GM12892 (cell line): ENCODE measurements at regions not wholly inside any gene's neighbourhood (a gene's known extent, or its start where the extent isn't known, plus 50 kb on each side); places are given as distances from the start of the nearest gene placed in this dataset.

Source experiments
- DNase-seq: peaks from one replicate; pipeline ENCODE4 v3.0.0; 2011; ENCODE audit not compliant: insufficient read length
- FAIRE-seq: peaks from 2 replicates; lab custom pipeline; 2011; peaks lifted over from hg19 to GRCh38; lab: Jason Lieb, UNC
- POLR2A ChIP-seq: IDR thresholded peaks from 2 replicates; pipeline ENCODE4 v1.6.1; 2011; ENCODE audit warnings: low read depth, low read length, control low read depth
- POLR2AphosphoS5 ChIP-seq: IDR thresholded peaks from 2 replicates; pipeline ENCODE4 v1.6.1; 2011; ENCODE audit warnings: low read depth, low read length, control low read depth
- TAF1 ChIP-seq: IDR thresholded peaks from 2 replicates; pipeline ENCODE4 v1.6.1; 2011; ENCODE audit warnings: low read depth, mild to moderate bottlenecking, control low read depth, low read length, borderline replicate concordance

DNA sequence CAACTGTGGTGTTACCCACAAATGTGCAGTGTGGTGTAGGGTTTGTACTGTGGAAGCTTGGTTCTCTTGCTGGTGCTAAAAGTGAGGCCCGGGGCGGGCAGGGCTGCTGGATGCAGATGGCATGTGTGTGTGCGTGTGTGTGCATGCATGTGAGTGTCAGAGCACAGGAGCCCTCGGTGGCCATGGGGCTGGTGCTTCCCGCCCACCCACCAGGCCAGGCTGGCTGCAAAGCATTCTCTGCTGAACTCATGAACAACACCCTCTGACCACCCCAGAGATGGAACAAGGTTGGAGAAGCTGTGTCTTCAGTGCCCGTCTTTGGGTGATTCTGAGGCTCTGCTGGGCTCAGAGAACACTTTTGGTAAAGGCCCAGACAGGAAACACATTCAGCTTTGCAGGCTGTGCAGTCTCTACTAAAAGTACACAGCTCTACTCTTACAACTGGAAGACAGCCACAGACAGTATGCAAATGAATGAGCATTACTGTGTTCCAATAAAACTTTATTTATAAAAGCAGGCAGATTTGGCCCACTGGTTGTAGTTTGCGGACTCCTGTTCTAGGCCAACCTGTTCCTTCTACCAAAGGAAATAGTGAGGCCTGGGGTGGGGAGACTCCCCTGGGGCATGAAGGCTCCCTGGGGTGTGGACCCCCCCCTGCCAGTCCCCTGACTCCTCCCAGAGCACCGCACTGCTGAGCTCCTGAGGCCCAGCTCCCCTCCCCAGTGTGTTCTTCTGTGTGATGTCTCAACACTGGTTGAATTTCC, 225.3 kb upstream of the HDAC4 start:
- FAIRE-seq (no peak), DNase-seq (no peak)
- TF ChIP-seq POLR2AphosphoS5 (no peak), TAF1 (no peak), POLR2A (no peak)

- DNase-seq = no peak
Observed at GRCh38 chr2:239625156-239625845, 224.5 kb upstream of the HDAC4 start.

GRCh38 chr2:239621611-239622010, 220.8 kb upstream of the HDAC4 start:
- no peak for TF ChIP-seq TAF1
- TF ChIP-seq POLR2A = no peak
- no peak for TF ChIP-seq POLR2AphosphoS5
- DNase-seq = no peak
- no peak for FAIRE-seq

More at GRCh38 chr2:239625156-239625845, 224.5 kb upstream of the HDAC4 start:
- FAIRE-seq = no peak
- TF ChIP-seq POLR2AphosphoS5 = no peak
- TF ChIP-seq POLR2A = no peak
- TF ChIP-seq TAF1 = no peak

GRCh38 chr2:239619369-239619768, 218.5 kb upstream of the HDAC4 start:
- TF ChIP-seq POLR2AphosphoS5 (no peak), POLR2A (no peak), TAF1 (no peak)
- DNase-seq (no peak), FAIRE-seq (no peak)

DNA sequence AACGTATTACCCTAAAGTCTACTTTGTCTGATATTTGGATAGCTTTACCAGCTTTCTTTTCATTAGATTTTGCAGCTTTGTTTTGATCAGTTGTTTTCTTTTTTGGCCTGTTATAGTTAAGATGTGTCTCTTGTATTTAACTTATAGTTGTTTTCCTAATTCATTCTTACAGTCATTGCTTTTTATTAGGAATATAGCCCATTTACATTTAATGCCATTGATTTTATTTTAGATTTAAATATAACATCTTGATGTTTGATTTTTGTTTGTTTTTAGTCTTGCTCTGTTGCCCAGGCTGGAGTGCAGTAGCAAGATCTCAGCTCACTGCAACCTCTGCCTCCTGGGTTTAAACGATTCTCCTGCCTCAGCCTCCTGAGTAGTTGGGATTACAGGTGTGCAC, 215.9 kb upstream of the HDAC4 start:
- DNase-seq = no peak
- FAIRE-seq = no peak
- no peak for TF ChIP-seq TAF1
- no peak for TF ChIP-seq POLR2A
- TF ChIP-seq POLR2AphosphoS5 = no peak

- TF ChIP-seq TAF1 = no peak
- TF ChIP-seq POLR2A = no peak
- TF ChIP-seq POLR2AphosphoS5 = no peak
- DNase-seq = no peak
- no peak for FAIRE-seq
Observed at GRCh38 chr2:239612133-239612532, 211.3 kb upstream of the HDAC4 start.

- FAIRE-seq = no peak
- no peak for DNase-seq
Observed at GRCh38 chr2:239611222-239611795, 210.5 kb upstream of the HDAC4 start.

DNA sequence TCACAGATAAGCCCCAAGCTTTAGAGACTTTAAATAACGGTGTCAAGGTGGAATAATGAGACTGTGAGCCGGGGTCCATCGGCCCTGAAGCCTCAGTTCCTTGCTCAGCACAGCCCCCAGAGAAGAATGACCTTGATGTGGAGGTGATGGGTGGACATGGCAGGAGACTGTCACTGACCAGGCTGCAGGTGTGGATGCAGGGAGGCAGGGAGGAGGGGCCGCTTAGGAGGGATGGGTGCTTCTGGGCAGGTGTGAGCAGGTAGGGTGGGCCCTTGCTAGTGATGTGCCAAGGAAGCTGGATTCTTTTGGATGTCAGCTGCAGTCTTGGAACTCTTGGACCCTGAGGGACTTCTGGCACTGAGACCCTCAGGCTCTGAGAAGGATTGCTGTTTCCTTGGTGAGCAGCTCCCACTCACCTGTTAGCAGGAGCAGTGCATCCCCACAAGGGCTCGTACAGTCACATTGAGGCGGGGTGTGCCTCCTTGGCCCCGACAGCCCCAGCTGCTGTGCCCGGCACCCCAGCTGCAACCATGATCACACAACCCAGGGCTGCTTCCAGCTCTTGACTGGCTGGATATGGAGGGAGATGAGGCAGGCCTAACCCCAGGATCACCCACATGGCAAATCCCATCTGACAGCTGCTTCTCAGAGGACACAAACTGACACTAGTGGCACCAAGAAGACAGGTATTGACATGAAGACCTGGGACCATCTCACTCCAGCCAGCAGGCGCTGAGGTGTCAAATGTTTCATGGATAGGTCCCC, 209.8 kb upstream of the HDAC4 start:
- no peak for FAIRE-seq
- no peak for DNase-seq
- TF ChIP-seq POLR2A (no peak), TAF1 (no peak), POLR2AphosphoS5 (no peak)

More at GRCh38 chr2:239611222-239611795, 210.5 kb upstream of the HDAC4 start:
- TF ChIP-seq POLR2A (no peak), POLR2AphosphoS5 (no peak), TAF1 (no peak)

- no peak for FAIRE-seq
- TF ChIP-seq POLR2AphosphoS5 (no peak), TAF1 (no peak), POLR2A (no peak)
Observed at GRCh38 chr2:239609607-239610310, 208.9 kb upstream of the HDAC4 start.

DNA sequence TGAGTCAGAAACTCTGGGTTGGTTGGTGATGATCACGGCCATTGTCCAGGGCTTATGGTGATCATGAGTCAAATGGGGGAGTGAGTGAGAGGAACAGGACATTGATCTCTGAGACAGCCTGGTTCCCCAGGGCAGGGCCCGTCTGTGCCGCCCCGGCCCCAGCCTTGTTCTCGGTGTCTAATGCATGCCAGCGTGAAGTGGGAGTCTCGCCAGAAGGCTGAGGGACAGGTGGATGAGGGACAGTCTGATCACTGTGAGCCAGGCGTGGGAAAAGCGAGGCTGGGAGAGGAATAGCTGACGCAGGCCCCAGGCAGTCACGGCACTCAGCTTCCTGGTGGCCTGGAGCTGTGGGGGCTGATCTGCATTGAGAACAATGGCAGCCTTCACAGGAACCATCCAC, 208.3 kb upstream of the HDAC4 start:
- TF ChIP-seq POLR2A (no peak), POLR2AphosphoS5 (no peak), TAF1 (no peak)
- FAIRE-seq (no peak), DNase-seq (no peak)

More at GRCh38 chr2:239609607-239610310, 208.9 kb upstream of the HDAC4 start:
- DNase-seq = no peak

GRCh38 chr2:239608723-239609122, 207.9 kb upstream of the HDAC4 start:
- no peak for DNase-seq
- no peak for TF ChIP-seq POLR2A
- TF ChIP-seq POLR2AphosphoS5 = no peak
- no peak for TF ChIP-seq TAF1
- no peak for FAIRE-seq
